GM19240 (cell line): ENCODE measurements at regions not wholly inside any gene's neighbourhood (a gene's known extent, or its start where the extent isn't known, plus 50 kb on each side); places are given as distances from the start of the nearest gene placed in this dataset.

ENCODE experiments used
- DNase-seq: peaks from one replicate; pipeline ENCODE4 v3.0.0; 2011; ENCODE audit warnings: low spot score; ENCODE audit not compliant: insufficient read length

DNA sequence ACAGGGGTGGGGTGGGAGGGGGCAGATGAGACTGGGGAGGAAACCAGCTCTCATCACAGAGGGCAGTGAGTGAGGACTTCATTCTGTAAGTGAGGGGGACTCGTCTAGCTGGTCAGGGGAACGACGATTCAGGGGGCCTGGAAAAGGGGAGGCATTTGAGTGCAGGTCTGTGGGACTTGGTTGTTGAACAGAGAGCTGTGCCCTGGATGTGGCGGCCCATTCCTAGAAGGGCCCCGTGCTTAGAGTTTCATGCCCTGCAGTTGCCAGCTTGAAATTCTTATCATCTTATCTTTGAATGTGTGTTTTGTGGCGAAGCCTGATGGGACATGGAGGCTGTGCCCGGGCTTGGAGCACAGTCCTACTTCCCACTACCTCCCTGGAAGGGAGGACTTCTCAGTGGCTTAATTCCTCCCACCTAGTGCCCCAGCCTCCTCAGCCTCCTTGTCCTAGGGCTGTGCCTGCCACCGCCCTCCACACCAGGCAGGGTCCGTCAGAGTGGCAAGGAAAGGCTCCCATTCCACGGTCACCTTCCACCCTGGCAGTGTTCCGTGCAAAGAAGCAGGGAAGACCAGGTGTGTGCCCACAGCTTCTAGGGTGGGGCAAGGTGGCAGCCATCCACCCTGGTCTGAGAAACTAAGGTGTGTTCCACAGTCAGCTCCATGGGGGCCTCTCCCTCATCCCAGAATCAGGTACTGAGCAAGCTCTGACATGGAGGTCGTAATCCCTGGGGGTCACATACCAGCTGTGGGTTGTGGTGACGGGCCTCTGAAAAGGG lies 59.7 kb upstream of the LMO1 start:
- DNase-seq: no peak

DNA sequence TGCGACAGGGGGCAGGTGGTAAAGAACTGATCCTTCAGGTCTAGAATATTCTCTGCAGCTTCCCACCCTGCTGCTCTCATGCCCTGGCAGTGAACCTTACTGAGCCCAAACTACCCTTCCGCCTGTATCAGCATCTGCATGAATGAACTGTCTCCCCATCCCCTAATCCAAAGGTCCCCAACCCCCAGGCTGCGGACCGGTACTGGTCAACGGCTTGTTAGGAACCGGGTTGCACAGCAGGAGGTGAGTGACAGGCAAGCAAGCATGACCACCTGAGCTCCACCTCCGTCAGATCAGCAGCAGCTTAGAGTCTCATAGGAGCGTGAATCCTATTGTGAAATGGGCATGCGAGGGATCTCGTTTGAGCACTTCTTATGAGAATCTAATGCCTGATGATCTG lies 58.2 kb upstream of the LMO1 start:
- DNase-seq: no peak

DNA sequence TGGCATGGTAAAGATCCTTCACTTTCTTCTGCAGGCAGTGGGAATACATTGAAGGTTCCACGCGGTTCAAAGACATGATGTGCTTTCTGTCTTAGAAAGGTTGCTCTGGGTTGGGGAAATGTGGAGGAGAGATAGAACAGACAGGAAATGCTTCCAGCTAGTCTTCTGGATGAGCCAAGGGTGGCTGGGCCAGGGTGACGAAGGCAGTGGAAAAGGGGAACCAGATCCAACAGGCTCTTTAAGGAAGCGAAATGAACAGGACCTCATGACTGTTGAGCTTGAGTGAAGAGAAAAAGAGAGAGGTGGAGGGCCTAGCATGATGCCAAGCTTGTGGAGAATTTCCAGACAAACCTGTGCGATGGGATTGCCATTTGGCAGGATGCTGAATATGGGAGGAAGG lies 56.4 kb upstream of the LMO1 start:
- no peak for DNase-seq

DNA sequence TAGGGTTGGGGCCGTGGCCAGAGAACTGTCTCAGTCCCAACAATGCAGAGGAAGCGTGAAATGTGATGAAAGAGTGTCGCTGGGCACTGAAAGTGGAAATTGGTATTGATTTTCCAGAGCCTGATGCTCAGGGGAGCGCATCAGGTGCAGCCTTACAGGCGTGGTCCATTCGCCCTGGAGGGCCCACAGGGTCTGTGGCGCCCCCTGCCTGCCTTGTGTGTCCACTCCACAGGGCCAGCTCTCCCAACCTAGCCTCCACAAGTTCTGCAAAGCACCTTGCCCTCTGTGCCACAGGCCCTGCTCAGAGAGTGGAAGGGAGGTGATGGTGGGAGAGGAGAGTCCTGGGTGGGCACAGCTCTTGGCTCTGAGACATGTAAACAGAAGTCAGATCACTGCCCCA lies 54.9 kb upstream of the LMO1 start:
- DNase-seq: no peak

DNA sequence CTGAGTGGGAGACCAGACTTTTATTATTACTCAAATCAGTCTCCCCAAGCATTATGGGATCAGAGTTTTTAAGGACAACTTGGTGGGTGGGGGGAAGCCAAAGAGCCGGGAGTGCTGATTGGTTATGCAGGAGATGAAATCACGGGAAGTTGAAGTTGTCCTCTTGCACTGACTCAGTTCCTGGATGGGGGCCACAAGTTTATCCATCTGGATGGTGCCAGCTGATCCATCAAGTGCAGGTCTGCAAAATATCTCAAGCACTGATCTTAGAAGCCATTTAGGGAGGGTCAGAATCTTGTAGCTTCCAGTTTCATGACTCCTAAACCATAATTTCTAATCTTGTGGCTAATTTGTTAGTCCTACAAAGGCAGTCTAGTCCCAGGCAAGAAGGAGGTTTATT lies 53.5 kb upstream of the LMO1 start:
- no peak for DNase-seq

DNA sequence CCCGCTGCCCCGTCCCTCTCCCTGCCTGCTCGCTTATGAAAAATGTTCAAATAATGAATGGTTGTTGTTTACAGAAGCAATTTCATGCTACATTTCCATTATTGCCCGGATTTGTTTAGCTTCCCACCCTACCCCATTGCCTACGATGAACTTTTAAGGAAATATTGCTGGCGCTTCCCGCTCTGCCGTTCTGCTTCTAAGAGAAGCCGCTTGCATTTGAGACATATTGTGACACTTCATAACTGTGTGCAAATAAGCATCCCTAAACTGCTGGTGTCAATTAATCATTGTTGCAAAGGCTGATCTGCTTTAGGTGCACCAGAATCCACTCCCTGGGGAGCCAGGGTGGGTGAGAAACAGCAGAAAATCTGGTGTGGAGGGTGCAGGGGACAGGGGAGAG lies 52.3 kb upstream of the LMO1 start:
- DNase-seq: no peak

DNA sequence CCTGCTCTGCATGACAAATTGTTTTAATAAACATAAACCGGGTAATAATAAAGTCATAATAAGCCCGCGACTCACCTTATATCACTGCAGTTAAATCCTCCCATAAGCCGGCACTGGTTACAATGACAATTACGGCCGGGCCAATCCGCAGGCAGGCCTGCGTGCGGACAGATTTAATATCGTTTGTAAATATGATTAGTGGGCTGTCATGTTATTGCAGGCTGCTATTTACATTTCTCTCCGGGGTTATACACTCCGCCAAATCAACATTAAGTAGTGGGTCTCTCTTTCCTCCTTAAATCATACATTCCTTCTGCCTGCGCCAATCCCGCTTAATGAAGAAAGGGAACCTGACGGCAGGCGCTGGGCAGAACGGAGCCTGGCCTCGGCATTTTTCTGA lies 51.8 kb upstream of the LMO1 start:
- DNase-seq: no peak

DNA sequence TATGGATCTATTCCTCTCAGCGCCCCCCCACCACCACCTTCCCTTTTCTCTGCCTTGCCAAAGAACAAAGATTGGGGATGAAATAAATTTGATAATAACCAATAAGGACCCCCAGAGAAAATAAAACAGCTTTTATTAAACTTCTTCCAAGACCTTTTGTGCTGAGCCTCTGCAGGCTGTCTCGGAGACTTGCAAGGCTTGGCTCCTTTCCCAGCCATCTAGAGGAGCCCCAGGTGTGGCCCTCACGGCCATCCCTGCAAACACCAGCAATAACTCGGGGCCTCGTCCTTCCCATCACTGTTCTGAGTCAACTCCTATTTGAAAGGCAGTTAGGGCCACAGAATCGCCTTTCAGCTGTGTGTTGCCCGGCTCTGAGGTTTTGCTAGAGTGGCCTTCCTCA lies 51.2 kb upstream of the LMO1 start:
- DNase-seq: no peak

DNA sequence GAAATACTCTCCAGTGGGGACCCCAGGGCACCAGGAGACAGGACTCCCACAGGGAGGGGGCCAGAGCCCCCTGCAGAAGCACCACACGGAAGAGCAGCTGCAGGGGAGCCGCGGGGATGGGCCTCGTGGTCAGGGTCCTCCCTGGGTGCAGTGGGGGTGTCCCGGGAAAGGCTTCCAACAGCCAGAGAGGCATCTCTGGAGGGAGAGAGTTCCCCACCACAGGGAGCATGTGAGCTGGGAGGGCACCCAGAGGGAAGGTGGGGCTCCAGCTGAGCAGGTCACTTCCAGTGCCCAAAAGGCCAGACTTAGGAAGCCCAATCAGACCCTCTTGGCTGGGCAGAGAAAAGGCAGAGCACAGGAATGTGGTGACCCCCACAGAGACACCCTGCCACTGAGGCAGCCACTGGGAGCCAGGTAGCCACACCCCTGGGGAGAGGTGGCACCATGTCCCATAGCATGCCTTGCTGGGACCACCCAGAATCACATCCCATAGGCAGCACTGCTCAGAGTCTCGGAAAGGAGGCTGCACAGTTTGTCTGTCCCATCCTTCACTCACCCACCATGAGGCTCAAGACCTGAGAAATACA lies 49.9 kb upstream of the LMO1 start:
- no peak for DNase-seq
